NCI-H1694 treated with DMSO at 0.1 percent for 48 hours (cell line): ENCODE measurements at regions not wholly inside any gene's neighbourhood (a gene's known extent, or its start where the extent isn't known, plus 50 kb on each side); places are given as distances from the start of the nearest gene placed in this dataset.

Source experiments
- DNase-seq: peaks from one replicate; lab custom pipeline; 2025; lab: John Stamatoyannopoulos, UW

- DNase-seq, result no peak
These were observed 261.1 kb downstream of the ABHD5 start for GRCh38 chr3:43951813-43952212.

- no peak for DNase-seq
These were observed 262.6 kb downstream of the ABHD5 start for GRCh38 chr3:43953380-43953779.

GRCh38 chr3:43953814-43954692 lies 263.3 kb downstream of the ABHD5 start:
- no peak for DNase-seq

GRCh38 chr3:43956945-43957344 lies 266.2 kb downstream of the ABHD5 start:
- DNase-seq, result no peak

- DNase-seq, result no peak
These were observed 266.8 kb downstream of the ABHD5 start for GRCh38 chr3:43957553-43957952.

- DNase-seq, result no peak
These were observed 267.4 kb downstream of the ABHD5 start for GRCh38 chr3:43958005-43958770.

- no peak for DNase-seq
These were observed 268.2 kb downstream of the ABHD5 start for GRCh38 chr3:43958973-43959372.

- no peak for DNase-seq
These were observed 269.0 kb downstream of the ABHD5 start for GRCh38 chr3:43959498-43960447.

- no peak for DNase-seq
These were observed 269.7 kb downstream of the ABHD5 start for GRCh38 chr3:43960448-43960840.

GRCh38 chr3:43962043-43962442 lies 271.3 kb downstream of the ABHD5 start:
- no peak for DNase-seq

- DNase-seq, result no peak
These were observed 272.5 kb downstream of the ABHD5 start for GRCh38 chr3:43963208-43963607.

- DNase-seq, result no peak
These were observed 273.9 kb downstream of the ABHD5 start for GRCh38 chr3:43964640-43965039.

GRCh38 chr3:43965656-43966055 lies 274.9 kb downstream of the ABHD5 start:
- no peak for DNase-seq

GRCh38 chr3:43966126-43966525 lies 275.4 kb downstream of the ABHD5 start:
- DNase-seq, result no peak

- no peak for DNase-seq
These were observed 275.2 kb upstream of the TOPAZ1 start for GRCh38 chr3:43966530-43966929.

- DNase-seq, result no peak
These were observed 273.2 kb upstream of the TOPAZ1 start for GRCh38 chr3:43968465-43968864.

- DNase-seq, result no peak
These were observed 271.7 kb upstream of the TOPAZ1 start for GRCh38 chr3:43969944-43970343.

GRCh38 chr3:43970351-43970750 lies 271.3 kb upstream of the TOPAZ1 start:
- DNase-seq, result no peak

GRCh38 chr3:43970920-43971319 lies 270.8 kb upstream of the TOPAZ1 start:
- no peak for DNase-seq

- no peak for DNase-seq
These were observed 270.2 kb upstream of the TOPAZ1 start for GRCh38 chr3:43971486-43971885.

- DNase-seq, result no peak
These were observed 263.0 kb upstream of the TOPAZ1 start for GRCh38 chr3:43978708-43979107.

GRCh38 chr3:43979645-43980044 lies 262.0 kb upstream of the TOPAZ1 start:
- DNase-seq, result no peak
